Left lung (tissue), 4 donors: ENCODE measurements at regions not wholly inside any gene's neighbourhood (a gene's known extent, or its start where the extent isn't known, plus 50 kb on each side); places are given as distances from the start of the nearest gene placed in this dataset.
"Not testable (repeated sequence)": the region's sequence is repeated elsewhere in the genome, so short reads cannot be mapped to it uniquely, and the experiment has no call there.

ENCODE experiments used
- ATAC-seq: fragments of 200-7000 bp; cut with Tn5 transposase; one replicate; pipeline ENCODE4 v1.9.1; 2020; ENCODE audit warnings: moderate library complexity
- DNase-seq, 4 donors: peaks; one replicate each; pipeline ENCODE4 v3.0.0-alpha.2; 2013 to 2020
- H3K27ac ChIP-seq, 2 donors: fragments of 200-600 bp; sonication (generic) in 1 of 2; one replicate each; pipeline versions ENCODE4 v1.5.0 to v1.8.0; 2020 to 2021
- H3K27me3 ChIP-seq, 2 donors: fragments of 200-600 bp; sonication (generic) in 1 of 2; one replicate each; pipeline versions ENCODE4 v1.5.0 to v1.8.0; 2020 to 2021
- H3K36me3 ChIP-seq, 2 donors: fragments of 200-600 bp; sonication (generic) in 1 of 2; one replicate each; pipeline versions ENCODE4 v1.5.0 to v1.8.0; 2020 to 2021
- H3K4me1 ChIP-seq, 2 donors: fragments of 200-600 bp; one replicate each; pipeline ENCODE4 v1.8.0; 2021
- H3K4me3 ChIP-seq, 2 donors: fragments of 200-600 bp; sonication (generic) in 1 of 2; one replicate each; pipeline versions ENCODE4 v1.5.0 to v1.8.0; 2020 to 2021; ENCODE audit warnings: mild to moderate bottlenecking in 1 of 2
- H3K9me3 ChIP-seq, 2 donors: fragments of 200-600 bp; sonication (generic) in 1 of 2; one replicate each; pipeline versions ENCODE4 v1.5.0 to v1.8.0; 2020 to 2021
- intact Hi-C, 2 donors: fragments of 100-400 bp; cut with DNase I; formaldehyde crosslinking; loops; one replicate each; pipeline versions ENCODE4 v1.11.2 to v1.14.2; 2022
- TF ChIP-seq, protein P1 (sequence below), 2 donors: fragments of 200-600 bp; sonication (generic) in 1 of 2; IDR thresholded peaks; one replicate each; pipeline versions ENCODE4 v1.5.0 to v1.8.0; 2021; ENCODE audit warnings: antibody characterized with exemption in 2 of 2
- donor health status: DM: no; HTN: yes; CAD: no.
- donor health status: DM: no; HTN: no; CAD: no.

GRCh38 chr12:37666069-37666781 is 650.3 kb upstream of the ALG10B start:
- intact Hi-C loops: no loop called here
- H3K36me3 ChIP-seq: no peaks in the 10 kb centered on the region
- H3K4me1 ChIP-seq: no peaks in the 10 kb centered on the region
- H3K9me3 ChIP-seq: peaks cover 0 to 23% of the 10 kb centered on the region in 2 donors
- H3K4me3 ChIP-seq: no peak overlapping the region
- H3K27ac ChIP-seq: no peak overlapping the region
- no peaks in the 10 kb centered on the region for H3K27me3 ChIP-seq
- TF ChIP-seq, protein P1, sequence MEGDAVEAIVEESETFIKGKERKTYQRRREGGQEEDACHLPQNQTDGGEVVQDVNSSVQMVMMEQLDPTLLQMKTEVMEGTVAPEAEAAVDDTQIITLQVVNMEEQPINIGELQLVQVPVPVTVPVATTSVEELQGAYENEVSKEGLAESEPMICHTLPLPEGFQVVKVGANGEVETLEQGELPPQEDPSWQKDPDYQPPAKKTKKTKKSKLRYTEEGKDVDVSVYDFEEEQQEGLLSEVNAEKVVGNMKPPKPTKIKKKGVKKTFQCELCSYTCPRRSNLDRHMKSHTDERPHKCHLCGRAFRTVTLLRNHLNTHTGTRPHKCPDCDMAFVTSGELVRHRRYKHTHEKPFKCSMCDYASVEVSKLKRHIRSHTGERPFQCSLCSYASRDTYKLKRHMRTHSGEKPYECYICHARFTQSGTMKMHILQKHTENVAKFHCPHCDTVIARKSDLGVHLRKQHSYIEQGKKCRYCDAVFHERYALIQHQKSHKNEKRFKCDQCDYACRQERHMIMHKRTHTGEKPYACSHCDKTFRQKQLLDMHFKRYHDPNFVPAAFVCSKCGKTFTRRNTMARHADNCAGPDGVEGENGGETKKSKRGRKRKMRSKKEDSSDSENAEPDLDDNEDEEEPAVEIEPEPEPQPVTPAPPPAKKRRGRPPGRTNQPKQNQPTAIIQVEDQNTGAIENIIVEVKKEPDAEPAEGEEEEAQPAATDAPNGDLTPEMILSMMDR (IDR thresholded peaks at IDR 0.05): no peak
- DNase-seq (peak in 1 of 4 donors; percentile 21), ATAC-seq (no peak)

- intact Hi-C loops: not testable (repeated sequence)
These were observed 648.0 kb upstream of the ALG10B start for GRCh38 chr12:37668557-37668956.

GRCh38 chr12:37672655-37673260 is 643.8 kb upstream of the ALG10B start:
- ATAC-seq: no peak
- TF ChIP-seq, protein P1 (IDR thresholded peaks at IDR 0.05): peak in 1 of 2 donors; percentile 6
- Histone ChIP-seq H3K9me3 (peaks cover 0 to 27% of the 10 kb centered on the region in 2 donors), H3K4me3 (no peak overlapping the region), H3K4me1 (no peaks in the 10 kb centered on the region), H3K27me3 (no peaks in the 10 kb centered on the region), H3K27ac (no peak overlapping the region), H3K36me3 (no peaks in the 10 kb centered on the region)
- intact Hi-C loops: no loop called here
- DNase-seq: no peak

More at GRCh38 chr12:37668557-37668956, 648.0 kb upstream of the ALG10B start:
- not testable (repeated sequence) for H3K4me1 ChIP-seq, H3K4me3 ChIP-seq, ATAC-seq, DNase-seq, H3K27me3 ChIP-seq, H3K36me3 ChIP-seq, H3K27ac ChIP-seq
- H3K9me3 ChIP-seq: peaks cover 0 to 22% of the 10 kb centered on the region in 2 donors

DNA sequence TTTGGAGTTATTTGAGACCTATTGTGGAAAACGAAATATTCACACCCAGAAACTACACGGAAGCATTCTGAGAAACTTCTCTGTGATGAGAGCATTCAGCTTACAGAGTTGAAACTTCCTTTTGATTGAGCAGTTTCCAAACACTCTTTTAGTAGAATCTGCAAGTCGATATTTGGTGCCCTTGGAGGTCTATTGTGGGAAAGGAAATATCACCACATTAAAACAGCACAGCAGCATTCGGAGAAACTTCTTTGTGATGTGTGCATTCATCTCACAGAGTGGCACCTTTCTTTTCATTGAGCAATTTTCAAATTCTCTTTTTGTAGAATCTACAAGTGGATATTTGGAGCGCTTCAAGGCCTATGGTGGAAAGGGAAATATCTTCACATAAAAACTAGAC is 595.7 kb upstream of the ALG10B start:
- H3K27ac ChIP-seq: no peak overlapping the region
- peaks cover 0 to 73% of the 10 kb centered on the region in 2 donors for H3K9me3 ChIP-seq
- intact Hi-C loops: no loop called here
- TF ChIP-seq, protein P1 (IDR thresholded peaks at IDR 0.05): no peak
- H3K4me1 ChIP-seq: no peaks in the 10 kb centered on the region
- no peak for DNase-seq
- H3K4me3 ChIP-seq: no peak overlapping the region
- no peaks in the 10 kb centered on the region for H3K36me3 ChIP-seq
- no peaks in the 10 kb centered on the region for H3K27me3 ChIP-seq
- ATAC-seq: no peak

DNA sequence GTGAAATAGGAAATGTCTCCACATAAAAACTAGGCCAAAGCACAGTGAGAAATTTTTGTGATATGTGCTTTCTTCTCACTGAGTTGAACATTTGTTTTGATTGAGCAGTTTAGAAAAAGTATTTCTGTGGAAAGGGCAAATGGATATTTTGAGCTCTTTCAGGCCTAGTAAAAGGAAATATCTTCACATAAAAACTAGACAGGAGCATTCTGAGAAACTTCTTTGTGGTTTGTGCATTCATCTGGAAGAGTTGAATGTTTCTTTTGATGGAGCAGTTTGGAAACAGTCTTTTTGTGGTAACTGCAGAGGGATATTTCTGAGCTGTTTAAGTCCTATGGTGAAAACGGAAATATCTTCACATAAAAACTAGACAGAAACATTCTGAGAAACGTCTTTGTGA is 582.7 kb upstream of the ALG10B start:
- DNase-seq (no peak), ATAC-seq (no peak)
- H3K9me3 ChIP-seq: peaks cover 0 to 80% of the 10 kb centered on the region in 2 donors
- H3K36me3 ChIP-seq: no peaks in the 10 kb centered on the region
- TF ChIP-seq, protein P1 (IDR thresholded peaks at IDR 0.05): no peak
- H3K4me1 ChIP-seq: no peaks in the 10 kb centered on the region
- no peak overlapping the region for H3K27ac ChIP-seq
- intact Hi-C loops: no loop called here
- H3K27me3 ChIP-seq: no peaks in the 10 kb centered on the region
- H3K4me3 ChIP-seq: no peak overlapping the region
